ENCODE measurements at regions not wholly inside any gene's neighbourhood (a gene's known extent, or its start where the extent isn't known, plus 50 kb on each side); places are given as distances from the start of the nearest gene placed in this dataset.

GRCh38 chr3:178275311-178275710 is 260.9 kb upstream of the KCNMB2 start:
- no peak for DNase-seq

GRCh38 chr3:178275793-178276192 is 260.4 kb upstream of the KCNMB2 start:
- DNase-seq, result no peak

GRCh38 chr3:178277605-178278004 is 258.6 kb upstream of the KCNMB2 start:
- no peak for DNase-seq

- DNase-seq, result no peak
These were observed 252.7 kb upstream of the KCNMB2 start for GRCh38 chr3:178283561-178283960.

- no peak for DNase-seq
These were observed 252.1 kb upstream of the KCNMB2 start for GRCh38 chr3:178284181-178284580.

- no peak for DNase-seq
These were observed 248.2 kb upstream of the KCNMB2 start for GRCh38 chr3:178288074-178288473.

- DNase-seq, result no peak
These were observed 246.6 kb upstream of the KCNMB2 start for GRCh38 chr3:178289544-178290160.

- no peak for DNase-seq
These were observed 244.5 kb upstream of the KCNMB2 start for GRCh38 chr3:178291574-178292370.

GRCh38 chr3:178295292-178295912 is 240.8 kb upstream of the KCNMB2 start:
- DNase-seq, result no peak

- no peak for DNase-seq
These were observed 239.0 kb upstream of the KCNMB2 start for GRCh38 chr3:178297199-178297598.

- DNase-seq, result no peak
These were observed 238.5 kb upstream of the KCNMB2 start for GRCh38 chr3:178297740-178298139.

GRCh38 chr3:178300441-178300959 is 235.7 kb upstream of the KCNMB2 start:
- DNase-seq, result no peak

GRCh38 chr3:178302966-178303930 is 233.0 kb upstream of the KCNMB2 start:
- DNase-seq, result no peak

- no peak for DNase-seq
These were observed 231.3 kb upstream of the KCNMB2 start for GRCh38 chr3:178304758-178305467.

- no peak for DNase-seq
These were observed 229.7 kb upstream of the KCNMB2 start for GRCh38 chr3:178306432-178307115.

- no peak for DNase-seq
These were observed 227.5 kb upstream of the KCNMB2 start for GRCh38 chr3:178308771-178309170.

GRCh38 chr3:178310949-178311348 is 225.3 kb upstream of the KCNMB2 start:
- DNase-seq, result no peak

GRCh38 chr3:178313716-178314115 is 222.5 kb upstream of the KCNMB2 start:
- DNase-seq, result no peak

- no peak for DNase-seq
These were observed 217.9 kb upstream of the KCNMB2 start for GRCh38 chr3:178318340-178318739.

- no peak for DNase-seq
These were observed 217.1 kb upstream of the KCNMB2 start for GRCh38 chr3:178318941-178319816.
